ENCODE measurements at regions not wholly inside any gene's neighbourhood (a gene's known extent, or its start where the extent isn't known, plus 50 kb on each side); places are given as distances from the start of the nearest gene placed in this dataset.

GRCh38 chr6:12386816-12387215 lies 96.7 kb downstream of the EDN1 start:
- Mint-ChIP-seq H3K36me3 (ENCODE audit: insufficient read depth, unreplicated experiment) (no peaks in the 10 kb centered on the region), H3K27me3 (ENCODE audit: unreplicated experiment) (no peaks in the 10 kb centered on the region), H3K4me1 (ENCODE audit: low read depth, unreplicated experiment) (peaks cover 8% of the 10 kb centered on the region), H3K4me3 (ENCODE audit: low read depth, unreplicated experiment) (no peak overlapping the region), H3K9me3 (ENCODE audit: low read depth, unreplicated experiment) (peaks cover 6% of the 10 kb centered on the region), H3K27ac (ENCODE audit: unreplicated experiment) (no peak overlapping the region)
- intact Hi-C loops (cut with micrococcal nuclease; ENCODE audit: unreplicated experiment) = no loop called here
- CTCF ChIA-PET = no interaction called here
- TF ChIP-seq CTCF (IDR thresholded peaks at IDR 0.05; ENCODE audit: unreplicated experiment) = no peak
- BruUV-seq (replicated peaks) = no TSS peak
- no peak for DNase-seq

- BruUV-seq (replicated peaks) = no TSS peak
- Mint-ChIP-seq H3K36me3 (ENCODE audit: insufficient read depth, unreplicated experiment) (no peaks in the 10 kb centered on the region), H3K9me3 (ENCODE audit: low read depth, unreplicated experiment) (peaks cover 6% of the 10 kb centered on the region), H3K4me3 (ENCODE audit: low read depth, unreplicated experiment) (no peak overlapping the region), H3K4me1 (ENCODE audit: low read depth, unreplicated experiment) (peaks cover 17% of the 10 kb centered on the region), H3K27me3 (ENCODE audit: unreplicated experiment) (no peaks in the 10 kb centered on the region), H3K27ac (ENCODE audit: unreplicated experiment) (no peak overlapping the region)
- intact Hi-C loops (cut with micrococcal nuclease; ENCODE audit: unreplicated experiment) = no loop called here
- CTCF ChIA-PET = no interaction called here
- no peak for DNase-seq
- TF ChIP-seq CTCF (IDR thresholded peaks at IDR 0.05; ENCODE audit: unreplicated experiment) = no peak
These were observed 101.3 kb downstream of the EDN1 start for GRCh38 chr6:12391472-12391871.

GRCh38 chr6:12392490-12392889 lies 102.3 kb downstream of the EDN1 start:
- Mint-ChIP-seq H3K4me1 (ENCODE audit: low read depth, unreplicated experiment) (peaks cover 17% of the 10 kb centered on the region), H3K27me3 (ENCODE audit: unreplicated experiment) (no peaks in the 10 kb centered on the region), H3K4me3 (ENCODE audit: low read depth, unreplicated experiment) (no peak overlapping the region), H3K27ac (ENCODE audit: unreplicated experiment) (no peak overlapping the region), H3K9me3 (ENCODE audit: low read depth, unreplicated experiment) (peaks cover under 1% of the 10 kb centered on the region), H3K36me3 (ENCODE audit: insufficient read depth, unreplicated experiment) (no peaks in the 10 kb centered on the region)
- CTCF ChIA-PET = interaction anchor here (0.6 to 0.9 kb wide), 2 partner anchors 21 to 44 kb away, joined by 3 to 5 read pairs; no protein-coding TSS in a partner anchor
- BruUV-seq (replicated peaks) = no TSS peak
- TF ChIP-seq CTCF (IDR thresholded peaks at IDR 0.05; ENCODE audit: unreplicated experiment) = no peak
- no peak for DNase-seq
- intact Hi-C loops (cut with micrococcal nuclease; ENCODE audit: unreplicated experiment) = no loop called here

GRCh38 chr6:12393100-12393499 lies 102.9 kb downstream of the EDN1 start:
- Mint-ChIP-seq H3K4me1 (ENCODE audit: low read depth, unreplicated experiment) (peaks cover 17% of the 10 kb centered on the region), H3K36me3 (ENCODE audit: insufficient read depth, unreplicated experiment) (no peaks in the 10 kb centered on the region), H3K9me3 (ENCODE audit: low read depth, unreplicated experiment) (no peaks in the 10 kb centered on the region), H3K27me3 (ENCODE audit: unreplicated experiment) (no peaks in the 10 kb centered on the region), H3K27ac (ENCODE audit: unreplicated experiment) (no peak overlapping the region), H3K4me3 (ENCODE audit: low read depth, unreplicated experiment) (no peak overlapping the region)
- no peak for TF ChIP-seq CTCF (IDR thresholded peaks at IDR 0.05; ENCODE audit: unreplicated experiment)
- CTCF ChIA-PET = interaction anchor here (0.9 to 1.6 kb wide), 2 partner anchors 22 to 83 kb away, joined by 3 to 5 read pairs; no protein-coding TSS in a partner anchor
- no TSS peak for BruUV-seq (replicated peaks)
- DNase-seq = no peak
- intact Hi-C loops (cut with micrococcal nuclease; ENCODE audit: unreplicated experiment) = no loop called here

Data from Calu3 (cell line).